ENCODE measurements at regions not wholly inside any gene's neighbourhood (a gene's known extent, or its start where the extent isn't known, plus 50 kb on each side); places are given as distances from the start of the nearest gene placed in this dataset.

- TF ChIP-seq NKRF (conservative IDR thresholded peaks at IDR 0.05): peak; percentile 20; the same call in 1 of the 2 replicates
- no peak for TF ChIP-seq SIN3A (IDR thresholded peaks at IDR 0.05; ENCODE audit: low read depth, low read length)
- TF ChIP-seq SUZ12 (IDR thresholded peaks at IDR 0.05; ENCODE audit: unreplicated experiment): no peak
- TF ChIP-seq TARDBP (IDR thresholded peaks at IDR 0.05; ENCODE audit: borderline replicate concordance): no peak
- TF ChIP-seq PRDM15 (CRISPR knock-in tag; IDR thresholded peaks at IDR 0.05): no peak
- TF ChIP-seq SMARCA5 (IDR thresholded peaks at IDR 0.05): peak; percentile 21; the same call in 1 of the 2 replicates
- TF ChIP-seq EGR1 (IDR thresholded peaks at IDR 0.05; ENCODE audit: borderline replicate concordance in 1 of 2, low read depth in 2 of 2, low read length in 2 of 2): no peak
- 0 out of 4 replicates have a peak, but pooled peaks of 1 of the 2 experiments have one; percentile 40 for TF ChIP-seq CEBPB (IDR thresholded peaks at IDR 0.05; ENCODE audit: borderline replicate concordance in 1 of 2, low read depth in 2 of 2, low read length in 2 of 2)
- TF ChIP-seq GATAD2B (conservative IDR thresholded peaks at IDR 0.05; ENCODE audit: low read depth): 0 out of 2 replicates have a peak, but pooled peaks have one; percentile 49
- peak; percentile 99 for TF ChIP-seq PAX5 (IDR thresholded peaks at IDR 0.05; ENCODE audit: borderline replicate concordance, low read depth, low read length)
- TF ChIP-seq RELB (IDR thresholded peaks at IDR 0.05; ENCODE audit: low read depth): peak; percentile 98
- no peak for TF ChIP-seq CTCF (IDR thresholded peaks at IDR 0.05 in 2 of 3, conservative IDR thresholded peaks at IDR 0.05 in 1 of 3; ENCODE audit: control insufficient read depth in 2 of 3, extremely low read depth in 1 of 3, insufficient read depth in 1 of 3, low read depth in 3 of 3, low read length in 3 of 3)
- no peak for TF ChIP-seq USF2 (IDR thresholded peaks at IDR 0.05; ENCODE audit: borderline replicate concordance, low read depth, low read length)
- TF ChIP-seq TBL1XR1 (IDR thresholded peaks at IDR 0.05; ENCODE audit: low read depth, low read length): no peak
- no peak for TF ChIP-seq RFX5 (IDR thresholded peaks at IDR 0.05; ENCODE audit: low read depth, low read length)
- TF ChIP-seq MLLT1 (IDR thresholded peaks at IDR 0.05): 0 out of 2 replicates have a peak, but pooled peaks have one; percentile 27
Observed at GRCh38 chr3:59246719-59247401, 197.0 kb upstream of the CFAP20DC start (continued).
